PC-3 (cell line): ENCODE measurements at regions not wholly inside any gene's neighbourhood (a gene's known extent, or its start where the extent isn't known, plus 50 kb on each side); places are given as distances from the start of the nearest gene placed in this dataset.

Experiments
- ATAC-seq: fragments of 200-7000 bp; cut with Tn5 transposase; 2 replicates; pipeline ENCODE4 v1.9.1; 2020; ENCODE audit warnings: mild to moderate bottlenecking, moderate library complexity
- BruUV-seq: library from RNA; stranded (reverse); fragments of 400-500 nt; replicated peaks from 2 replicates; lab custom pipeline; 2021; lab: Mats Ljungman, UMichigan
- CTCF ChIA-PET: fragments of 300-600 bp; sonication (Branson Sonifier 250); formaldehyde crosslinking; loops from one replicate; lab custom pipeline; 2022; ENCODE audit warnings: antibody characterized with exemption; lab: Charles Lee
- POLR2A ChIA-PET: fragments of 300-600 bp; sonication (Branson Sonifier 250); formaldehyde crosslinking; loops from one replicate; lab custom pipeline; 2022; ENCODE audit warnings: antibody characterized with exemption; ENCODE audit not compliant: unreplicated experiment; lab: Charles Lee
- DNase-seq: peaks from one replicate; pipeline ENCODE4 v3.0.0-alpha.2; 2015
- H2AFZ ChIP-seq: fragments of 300-600 bp; sonication (generic); 2 replicates; pipeline ENCODE4 v1.6.0; 2016; ENCODE audit warnings: antibody characterized with exemption, low read length
- H3F3A ChIP-seq: fragments of 300-600 bp; sonication (generic); one replicate; pipeline ENCODE4 v1.6.0; 2017; ENCODE audit warnings: antibody characterized with exemption, low read length, control low read depth, mild to moderate bottlenecking; ENCODE audit not compliant: unreplicated experiment
- H3K27ac ChIP-seq: fragments of 300-600 bp; sonication (generic); 2 replicates; pipeline ENCODE4 v1.5.1; 2016; ENCODE audit warnings: mild to moderate bottlenecking, low read length
- H3K27me3 ChIP-seq: fragments of 300-600 bp; sonication (generic); 2 replicates; pipeline ENCODE4 v1.6.1; 2016; ENCODE audit warnings: low read length, mixed read lengths
- H3K36me3 ChIP-seq: fragments of 300-600 bp; sonication (generic); 2 replicates; pipeline ENCODE4 v1.6.1; 2016; ENCODE audit warnings: low read depth, mixed run types, low read length, mixed read lengths
- H3K4me1 ChIP-seq: fragments of 300-600 bp; sonication (generic); 2 replicates; pipeline ENCODE4 v1.5.1; 2016; ENCODE audit warnings: low read length; ENCODE audit not compliant: insufficient read depth
- H3K4me2 ChIP-seq: fragments of 300-600 bp; sonication (generic); 2 replicates; pipeline ENCODE4 v1.6.0; 2016; ENCODE audit warnings: low read length
- H3K4me3 ChIP-seq: fragments of 300-600 bp; sonication (generic); 2 replicates; pipeline ENCODE4 v1.5.1; 2016; ENCODE audit warnings: mild to moderate bottlenecking, low read length, mixed read lengths
- H3K79me2 ChIP-seq: fragments of 300-600 bp; sonication (generic); 2 replicates; pipeline ENCODE4 v1.6.1; 2017; ENCODE audit warnings: low read length, mixed read lengths
- H3K9ac ChIP-seq: fragments of 300-600 bp; sonication (generic); 2 replicates; pipeline ENCODE4 v1.6.0; 2016; ENCODE audit warnings: mild to moderate bottlenecking, low read length
- H3K9me2 ChIP-seq: fragments of 300-600 bp; sonication (generic); replicated peaks from 2 replicates; pipeline ENCODE4 v1.6.1; 2016; ENCODE audit warnings: mixed run types, low read length, mixed read lengths
- H3K9me3 ChIP-seq: fragments of 300-600 bp; sonication (generic); 2 replicates; pipeline ENCODE4 v1.6.1; 2016; ENCODE audit warnings: low read length, mixed read lengths
- H4K20me1 ChIP-seq: fragments of 300-600 bp; sonication (generic); 2 replicates; pipeline ENCODE4 v1.6.1; 2016; ENCODE audit warnings: low read length, mixed read lengths
- EZH2 ChIP-seq: fragments of 300-600 bp; sonication (generic); IDR thresholded peaks from one replicate; pipeline ENCODE4 v1.6.1; 2017; ENCODE audit warnings: antibody characterized with exemption, mild to moderate bottlenecking, low read length; ENCODE audit not compliant: unreplicated experiment
- EZH2phosphoT487 ChIP-seq: fragments of 300-600 bp; sonication (generic); IDR thresholded peaks from 2 replicates; pipeline ENCODE4 v1.6.1; 2018; ENCODE audit warnings: mild to moderate bottlenecking, antibody characterized with exemption, low read length, borderline replicate concordance
- intact Hi-C: fragments of 100-400 bp; cut with micrococcal nuclease; formaldehyde crosslinking; loops from 2 replicates; pipeline ENCODE4 v1.9.0; 2023
- TF ChIP-seq, protein P1 (sequence below): fragments of 300-600 bp; sonication (generic); conservative IDR thresholded peaks from 2 replicates; pipeline ENCODE4 v1.5.1; 2017; ENCODE audit warnings: antibody characterized with exemption, low read depth, mild to moderate bottlenecking, low read length

DNA sequence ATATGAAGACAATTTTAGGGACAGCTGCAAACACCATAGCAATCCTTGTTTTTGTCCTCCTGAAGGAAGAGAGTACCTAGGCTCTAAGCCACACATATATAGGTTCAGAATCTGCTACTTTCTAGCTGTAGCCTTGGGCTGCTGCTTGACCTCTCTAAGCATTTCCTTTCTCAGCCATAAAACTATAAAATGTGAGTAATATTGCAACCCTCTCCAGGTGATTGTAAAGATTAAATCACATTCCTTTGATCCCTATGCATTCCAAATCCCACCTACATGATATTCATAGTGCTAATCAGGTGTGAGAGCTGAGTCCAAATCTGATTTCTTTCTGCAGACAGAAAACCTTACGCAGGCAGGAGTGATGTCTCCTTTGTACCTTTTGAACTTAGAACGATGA lies 913.5 kb downstream of the VRK1 start:
- Histone ChIP-seq H3K27me3 (no peaks in the 10 kb centered on the region), H3K9me3 (no peaks in the 10 kb centered on the region), H2AFZ (no peak overlapping the region), H4K20me1 (no peaks in the 10 kb centered on the region), H3K79me2 (no peaks in the 10 kb centered on the region), H3F3A (no peaks in the 10 kb centered on the region), H3K9me2 (no peaks in the 10 kb centered on the region), H3K36me3 (no peaks in the 10 kb centered on the region), H3K9ac (peak overlapping the region; percentile 84), H3K4me2 (peak overlapping the region; percentile 30; the same call in 1 of the 2 replicates), H3K4me3 (no peak overlapping the region), H3K4me1 (peaks cover 36% of the 10 kb centered on the region), H3K27ac (peak overlapping the region; percentile 97)
- CTCF ChIA-PET: no interaction called here
- POLR2A ChIA-PET: no interaction called here
- intact Hi-C loops: no loop called here
- ATAC-seq (peak; percentile 47), DNase-seq (peak; percentile 60)
- TF ChIP-seq, protein P1, sequence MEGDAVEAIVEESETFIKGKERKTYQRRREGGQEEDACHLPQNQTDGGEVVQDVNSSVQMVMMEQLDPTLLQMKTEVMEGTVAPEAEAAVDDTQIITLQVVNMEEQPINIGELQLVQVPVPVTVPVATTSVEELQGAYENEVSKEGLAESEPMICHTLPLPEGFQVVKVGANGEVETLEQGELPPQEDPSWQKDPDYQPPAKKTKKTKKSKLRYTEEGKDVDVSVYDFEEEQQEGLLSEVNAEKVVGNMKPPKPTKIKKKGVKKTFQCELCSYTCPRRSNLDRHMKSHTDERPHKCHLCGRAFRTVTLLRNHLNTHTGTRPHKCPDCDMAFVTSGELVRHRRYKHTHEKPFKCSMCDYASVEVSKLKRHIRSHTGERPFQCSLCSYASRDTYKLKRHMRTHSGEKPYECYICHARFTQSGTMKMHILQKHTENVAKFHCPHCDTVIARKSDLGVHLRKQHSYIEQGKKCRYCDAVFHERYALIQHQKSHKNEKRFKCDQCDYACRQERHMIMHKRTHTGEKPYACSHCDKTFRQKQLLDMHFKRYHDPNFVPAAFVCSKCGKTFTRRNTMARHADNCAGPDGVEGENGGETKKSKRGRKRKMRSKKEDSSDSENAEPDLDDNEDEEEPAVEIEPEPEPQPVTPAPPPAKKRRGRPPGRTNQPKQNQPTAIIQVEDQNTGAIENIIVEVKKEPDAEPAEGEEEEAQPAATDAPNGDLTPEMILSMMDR: no peak
- TF ChIP-seq EZH2 (no peak), EZH2phosphoT487 (no peak)
- BruUV-seq: no TSS peak

DNA sequence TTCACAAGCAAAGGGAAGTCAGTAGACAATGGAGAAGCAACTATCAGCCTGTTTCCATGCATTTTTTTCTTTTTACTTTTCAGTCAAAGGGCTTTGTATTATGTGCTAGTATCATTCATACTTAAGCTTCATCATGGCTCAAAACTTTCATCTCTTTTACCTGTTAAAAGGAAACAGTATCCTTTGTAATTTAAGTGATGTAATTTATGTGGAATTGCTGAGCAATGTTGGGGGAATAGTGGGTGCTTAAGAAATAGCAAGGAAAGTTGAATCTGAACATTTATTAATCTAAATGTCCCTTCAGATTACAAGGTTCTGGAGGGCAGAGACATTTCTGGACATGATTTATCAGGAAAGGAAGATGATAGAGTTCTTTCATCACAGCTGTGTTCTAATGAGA lies 915.3 kb downstream of the VRK1 start:
- H4K20me1 ChIP-seq: no peaks in the 10 kb centered on the region
- H3F3A ChIP-seq: no peaks in the 10 kb centered on the region
- ATAC-seq (no peak), DNase-seq (peak; percentile 5)
- CTCF ChIA-PET: no interaction called here
- 0 out of 2 replicates have a peak overlapping the region, but pooled peaks have one; percentile 47 for H2AFZ ChIP-seq
- H3K4me3 ChIP-seq: no peak overlapping the region
- TF ChIP-seq EZH2phosphoT487 (no peak), EZH2 (no peak)
- TF ChIP-seq, protein P1: no peak
- no peaks in the 10 kb centered on the region for H3K36me3 ChIP-seq
- H3K4me2 ChIP-seq: 0 out of 2 replicates have a peak overlapping the region, but pooled peaks have one; percentile 30
- H3K9me3 ChIP-seq: no peaks in the 10 kb centered on the region
- peaks cover 36% of the 10 kb centered on the region for H3K4me1 ChIP-seq
- H3K79me2 ChIP-seq: no peaks in the 10 kb centered on the region
- H3K9ac ChIP-seq: peak overlapping the region; percentile 84
- POLR2A ChIA-PET: no interaction called here
- no peaks in the 10 kb centered on the region for H3K9me2 ChIP-seq
- H3K27me3 ChIP-seq: no peaks in the 10 kb centered on the region
- H3K27ac ChIP-seq: peak overlapping the region; percentile 97
- intact Hi-C loops: no loop called here
- BruUV-seq: no TSS peak

DNA sequence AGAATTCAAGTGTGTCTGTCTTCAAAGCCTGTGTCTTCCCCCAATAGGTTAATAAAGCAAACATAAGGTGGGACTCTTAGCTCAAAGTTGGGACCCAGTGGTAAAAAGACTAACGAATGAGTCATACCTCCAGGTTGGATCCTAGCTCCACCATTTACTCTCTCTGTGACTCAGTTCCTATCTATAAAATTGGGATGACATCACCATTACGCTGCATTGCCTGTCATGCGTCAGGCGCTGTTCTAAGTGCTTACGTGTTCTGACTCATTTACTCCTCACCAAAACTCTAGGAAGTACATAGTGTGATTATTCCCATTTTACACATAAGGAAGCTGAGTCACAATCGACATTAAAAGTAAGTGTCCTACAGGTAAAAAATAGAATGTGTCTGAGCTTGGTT lies 915.8 kb downstream of the VRK1 start:
- Histone ChIP-seq H3K79me2 (no peaks in the 10 kb centered on the region), H3K4me1 (peaks cover 36% of the 10 kb centered on the region), H3K4me3 (no peak overlapping the region), H3K9me3 (no peaks in the 10 kb centered on the region), H4K20me1 (no peaks in the 10 kb centered on the region), H2AFZ (no peak overlapping the region), H3K4me2 (no peak overlapping the region), H3K9ac (peak overlapping the region; percentile 84), H3K27ac (peak overlapping the region; percentile 97), H3K9me2 (no peaks in the 10 kb centered on the region), H3K27me3 (no peaks in the 10 kb centered on the region), H3K36me3 (no peaks in the 10 kb centered on the region), H3F3A (no peaks in the 10 kb centered on the region)
- DNase-seq (peak; percentile 89), ATAC-seq (peak; percentile 53)
- ChIA-PET CTCF (no interaction called here), POLR2A (no interaction called here)
- no TSS peak for BruUV-seq
- TF ChIP-seq EZH2phosphoT487 (no peak), EZH2 (no peak)
- TF ChIP-seq, protein P1: no peak
- intact Hi-C loops: no loop called here
